ENCODE measurements at regions not wholly inside any gene's neighbourhood (a gene's known extent, or its start where the extent isn't known, plus 50 kb on each side); places are given as distances from the start of the nearest gene placed in this dataset.
"Not testable (repeated sequence)": the region's sequence is repeated elsewhere in the genome, so short reads cannot be mapped to it uniquely, and the experiment has no call there.

DNA sequence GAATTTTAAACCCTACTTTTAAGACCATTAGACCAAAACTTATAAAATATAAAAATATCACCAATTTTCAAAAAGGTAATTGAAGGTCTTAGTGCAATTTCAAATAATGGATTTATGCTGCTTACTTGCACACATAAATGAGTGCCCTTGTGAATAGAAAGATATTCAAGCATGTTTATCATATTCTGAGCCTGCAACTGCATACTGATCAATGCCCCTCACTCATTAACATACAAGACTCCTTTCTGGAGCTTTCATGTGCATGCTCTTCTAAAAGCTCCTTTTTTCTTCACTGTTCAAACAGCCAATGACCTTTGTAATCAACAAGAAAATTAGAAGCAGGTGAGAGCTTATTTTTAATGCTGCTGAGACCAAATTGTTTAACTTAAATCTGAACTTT lies 1139.3 kb downstream of the HACE1 start:
- DNase-seq = no peak

GRCh38 chr6:103719545-103719944 lies 1140.2 kb downstream of the HACE1 start:
- no peak for DNase-seq

- DNase-seq = no peak
Observed at GRCh38 chr6:103715269-103715668, 1144.5 kb downstream of the HACE1 start.

DNA sequence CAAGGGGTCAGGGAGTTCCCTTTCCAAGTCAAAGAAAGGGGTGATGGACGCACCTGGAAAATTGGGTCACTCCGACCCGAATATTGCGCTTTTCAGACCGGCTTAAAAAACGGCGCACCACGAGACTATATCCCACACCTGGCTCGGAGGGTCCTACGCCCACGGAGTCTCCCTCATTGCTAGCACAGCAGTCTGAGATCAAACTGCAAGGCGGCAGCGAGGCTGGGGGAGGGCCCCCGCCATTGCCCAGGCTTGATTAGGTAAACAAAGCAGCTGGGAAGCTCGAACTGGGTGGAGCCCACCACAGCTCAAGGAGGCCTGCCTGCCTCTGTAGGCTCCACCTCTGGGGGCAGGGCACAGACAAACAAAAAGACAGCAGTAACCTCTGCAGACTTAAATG lies 1150.5 kb downstream of the HACE1 start:
- DNase-seq = not testable (repeated sequence)

- no peak for DNase-seq
Observed at GRCh38 chr6:103707596-103708325, 1152.0 kb downstream of the HACE1 start.

- DNase-seq = no peak
Observed at GRCh38 chr6:103699769-103700168, 1160.0 kb downstream of the HACE1 start.

DNA sequence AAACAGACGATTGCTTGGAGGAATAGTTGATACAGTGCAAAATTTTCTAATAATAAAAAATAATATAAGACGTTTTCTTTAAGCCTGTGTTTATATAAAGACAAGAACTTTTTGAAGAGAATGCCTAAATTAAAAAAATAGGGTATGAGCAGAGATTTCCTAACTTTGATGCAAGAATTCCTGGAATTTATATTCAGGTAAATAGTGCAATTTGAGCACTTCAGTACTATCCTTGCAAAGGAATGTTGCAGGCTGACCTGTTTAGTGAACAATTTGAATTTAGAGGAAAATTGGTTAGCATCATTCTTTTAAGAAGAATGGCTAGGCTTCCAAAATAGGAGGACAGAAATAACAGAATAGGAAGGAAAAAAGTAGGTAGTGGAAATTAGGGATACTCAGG lies 1172.3 kb downstream of the HACE1 start:
- no peak for DNase-seq

DNA sequence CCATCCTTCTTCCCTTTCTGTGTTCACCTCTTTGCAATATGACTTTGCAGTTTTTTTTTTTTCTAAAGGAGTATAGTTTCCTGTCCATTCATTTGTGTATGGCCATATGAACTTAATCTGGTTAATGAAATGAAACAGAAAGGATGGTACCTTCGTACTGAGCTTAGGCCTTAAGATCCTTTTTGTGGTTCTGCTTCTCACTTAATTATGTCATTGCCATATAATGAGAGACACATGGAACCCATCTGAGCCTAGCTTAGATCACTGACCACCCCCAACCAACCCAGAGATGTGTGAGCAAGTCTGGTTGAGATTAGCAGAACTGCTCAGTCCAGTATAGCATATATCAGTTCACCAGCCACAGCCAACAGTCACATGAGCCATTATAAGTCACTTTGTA lies 1179.6 kb downstream of the HACE1 start:
- no peak for DNase-seq

DNA sequence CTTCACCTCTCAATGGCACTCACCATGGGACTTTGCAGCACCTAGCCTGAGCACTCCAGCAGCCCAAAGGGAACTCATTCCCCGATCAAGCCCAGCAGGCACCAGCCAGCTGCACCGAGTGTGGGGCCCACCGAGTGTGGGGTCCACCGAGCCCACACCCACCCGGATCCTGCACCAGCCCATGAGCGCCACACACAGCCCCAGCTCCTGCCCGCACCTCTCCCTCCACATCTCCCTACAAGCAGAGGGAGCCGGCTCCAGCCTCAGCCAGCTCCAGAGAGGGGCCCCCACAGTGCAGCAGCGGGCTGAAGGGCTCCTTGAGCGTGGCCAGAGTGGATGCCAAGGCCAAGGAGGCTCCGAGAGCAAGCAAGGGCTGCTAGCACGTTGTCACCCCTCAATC lies 1182.4 kb downstream of the HACE1 start:
- no peak for DNase-seq

- DNase-seq = no peak
Observed at GRCh38 chr6:103675807-103676406, 1183.8 kb downstream of the HACE1 start.

GRCh38 chr6:103674790-103675189 lies 1184.9 kb downstream of the HACE1 start:
- DNase-seq = no peak

- no peak for DNase-seq
Observed at GRCh38 chr6:103672169-103672568, 1187.5 kb downstream of the HACE1 start.

GRCh38 chr6:103629613-103630012 lies 1230.1 kb downstream of the HACE1 start:
- DNase-seq = no peak

DNA sequence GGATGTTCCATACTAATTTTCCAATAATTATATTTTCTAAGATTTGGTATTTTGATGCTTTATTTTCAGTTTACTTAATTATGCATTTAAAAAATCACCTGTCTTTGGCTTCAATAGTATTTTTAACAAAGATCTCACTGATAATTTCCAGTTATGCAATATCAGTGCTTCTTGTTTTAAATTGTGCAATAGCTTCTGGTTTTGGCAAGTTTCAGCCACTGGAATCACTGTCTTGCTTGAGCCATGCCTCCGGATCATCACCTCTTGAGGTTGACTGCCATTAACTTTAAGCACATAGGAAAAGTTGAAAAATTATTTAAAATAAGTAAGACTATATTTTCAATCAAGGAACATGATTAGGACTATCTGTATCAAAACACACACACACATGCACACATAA lies 1242.1 kb downstream of the HACE1 start:
- DNase-seq = no peak

DNA sequence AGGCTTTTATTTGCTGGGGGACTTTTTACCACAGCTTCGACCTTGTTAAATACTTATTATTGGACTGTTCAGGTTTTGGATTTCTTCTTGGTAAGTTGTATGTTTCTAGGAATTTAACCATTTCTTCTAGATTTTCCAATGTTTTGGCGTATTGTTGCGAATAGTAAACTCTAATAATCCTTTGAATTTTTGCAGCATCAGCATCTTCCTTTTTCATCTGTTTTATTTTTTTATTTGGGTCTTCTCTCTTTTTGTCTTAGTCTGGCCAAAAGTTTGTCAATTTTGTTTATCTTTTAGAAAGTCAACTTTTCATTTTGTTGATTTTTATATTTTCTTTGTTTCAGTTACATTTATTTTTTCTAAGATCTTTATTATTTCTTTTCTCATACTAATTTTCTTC lies 1272.0 kb downstream of the HACE1 start:
- no peak for DNase-seq

GRCh38 chr6:103578115-103578514 lies 1281.6 kb downstream of the HACE1 start:
- DNase-seq = no peak

- DNase-seq = no peak
Observed at GRCh38 chr6:103570431-103570830, 1289.3 kb downstream of the HACE1 start.

- DNase-seq = no peak
Observed at GRCh38 chr6:103554911-103555310, 1304.8 kb downstream of the HACE1 start.

GRCh38 chr6:103538381-103538780 lies 1321.3 kb downstream of the HACE1 start:
- DNase-seq = no peak

GRCh38 chr6:103534814-103535213 lies 1324.9 kb downstream of the HACE1 start:
- DNase-seq = no peak

GRCh38 chr6:103534095-103534494 lies 1325.6 kb downstream of the HACE1 start:
- DNase-seq = no peak

- no peak for DNase-seq
Observed at GRCh38 chr6:103522045-103522444, 1337.7 kb downstream of the HACE1 start.

- DNase-seq = no peak
Observed at GRCh38 chr6:103516336-103516735, 1343.4 kb downstream of the HACE1 start.

DNA sequence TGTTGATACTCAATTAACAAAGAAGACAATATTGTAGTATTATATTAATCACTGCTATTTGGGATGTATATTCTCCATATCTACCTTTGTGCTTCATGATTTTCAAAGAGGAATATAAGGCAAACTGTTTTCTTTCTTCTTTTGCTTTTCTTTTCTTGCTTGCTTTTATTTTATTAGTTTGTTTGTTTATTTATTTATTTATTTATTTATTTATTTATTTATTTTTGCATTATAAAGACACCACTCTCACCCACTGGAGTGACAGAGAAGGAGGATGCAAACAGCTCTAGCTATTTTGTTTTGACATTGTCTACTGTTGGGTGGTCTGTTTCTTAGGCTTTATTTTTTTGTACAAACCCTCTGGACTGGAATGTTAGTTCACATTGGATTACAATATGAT lies 1352.7 kb downstream of the HACE1 start:
- no peak for DNase-seq

GRCh38 chr6:103505155-103505518 lies 1354.6 kb downstream of the HACE1 start:
- no peak for DNase-seq

Data from activated CD4-positive, alpha-beta T cell treated with anti-CD3 and anti-CD28 coated beads, Interleukin-2, amount 50 U/mL, for 1 hour (primary cell).